Endothelial cell of umbilical vein (primary cell): ENCODE measurements at regions not wholly inside any gene's neighbourhood (a gene's known extent, or its start where the extent isn't known, plus 50 kb on each side); places are given as distances from the start of the nearest gene placed in this dataset.

ENCODE experiments used
- BruUV-seq: library from RNA; stranded (reverse); fragments of 400-500 nt; replicated peaks from 2 replicates; lab custom pipeline; 2021; lab: Mats Ljungman, UMichigan
- CTCF ChIA-PET: fragments of 300-600, 350-600 bp; sonication (Branson Sonifier 250); formaldehyde crosslinking; loops from one replicate; lab custom pipeline; 2021; ENCODE audit warnings: antibody characterized with exemption, inconsistent platforms; lab: Charles Lee
- POLR2A ChIA-PET: fragments of 300-600, 350-600 bp; sonication (Branson Sonifier 250); formaldehyde crosslinking; loops from one replicate; lab custom pipeline; 2021; ENCODE audit warnings: antibody characterized with exemption, inconsistent platforms; lab: Charles Lee
- DNase-seq: peaks from one replicate; pipeline ENCODE4 v3.0.0-alpha.2; 2011; ENCODE audit warnings: low read depth, low spot score
- FAIRE-seq: peaks from 2 replicates; lab custom pipeline; 2011; peaks lifted over from hg19 to GRCh38; lab: Jason Lieb, UNC
- H2AFZ ChIP-seq: 2 replicates; pipeline ENCODE4 v1.6.0; 2012; ENCODE audit warnings: low read depth, low read length, control low read depth, inconsistent platforms
- H3K27ac ChIP-seq: 2 replicates; pipeline ENCODE4 v1.5.1; 2011; ENCODE audit warnings: low read depth, mild to moderate bottlenecking, control low read depth, low read length, moderate library complexity; ENCODE audit not compliant: insufficient read depth
- H3K27me3 ChIP-seq, 2 experiments: 2 replicates each; pipeline versions ENCODE4 v1.6.0 to v1.6.1; 2011; ENCODE audit warnings: low read length in 2 of 2, mixed read lengths in 1 of 2; ENCODE audit not compliant: control insufficient read depth in 2 of 2, insufficient read depth in 2 of 2
- H3K36me3 ChIP-seq, 2 experiments: 2 replicates in 1 of 2; 3 replicates in 1 of 2; pipeline ENCODE4 v1.5.1; 2011; ENCODE audit warnings: low read length in 2 of 2, mild to moderate bottlenecking in 1 of 2, moderate library complexity in 1 of 2; ENCODE audit not compliant: control insufficient read depth in 2 of 2, insufficient read depth in 2 of 2; ENCODE audit errors: extremely low read depth in 1 of 2
- H3K4me1 ChIP-seq: 3 replicates; pipeline ENCODE4 v1.5.1; 2011; ENCODE audit warnings: mild to moderate bottlenecking, low read length; ENCODE audit not compliant: control insufficient read depth, insufficient read depth; ENCODE audit errors: extremely low read depth
- H3K4me2 ChIP-seq: 2 replicates; pipeline ENCODE4 v1.6.1; 2011; ENCODE audit warnings: low read length, control low read depth, mixed read lengths; ENCODE audit not compliant: insufficient read depth
- H3K4me3 ChIP-seq, 3 experiments: fragments of 200-600 bp in 1 of 3; sonication (generic), shearing (Covaris generic) in 1 of 3; replicated peaks in 1 of 3; 2 replicates each; pipeline ENCODE4 v1.5.1; 2011 to 2016; ENCODE audit warnings: control low read depth in 3 of 3, low read length in 3 of 3, mild to moderate bottlenecking in 2 of 3, inconsistent platforms in 1 of 3, low read depth in 1 of 3, moderate library complexity in 1 of 3; ENCODE audit not compliant: insufficient read depth in 1 of 3
- H3K79me2 ChIP-seq: 2 replicates; pipeline ENCODE4 v1.6.0; 2012; ENCODE audit warnings: low read length, inconsistent platforms; ENCODE audit not compliant: control insufficient read depth, insufficient read depth
- H3K9ac ChIP-seq: replicated peaks from 2 replicates; pipeline ENCODE3; 2011; ENCODE audit warnings: low read length, control low read depth; ENCODE audit not compliant: insufficient read depth; ENCODE audit errors: extremely low read depth
- H3K9me1 ChIP-seq: replicated peaks from 3 replicates; pipeline ENCODE4 v1.6.0; 2011; ENCODE audit warnings: mild to moderate bottlenecking, low read length; ENCODE audit not compliant: control insufficient read depth, insufficient read depth; ENCODE audit errors: extremely low read depth
- H3K9me3 ChIP-seq: replicated peaks from 2 replicates; pipeline ENCODE4 v1.5.1; 2012; ENCODE audit warnings: low read length, inconsistent platforms; ENCODE audit not compliant: control insufficient read depth, insufficient read depth
- H4K20me1 ChIP-seq: replicated peaks from 2 replicates; pipeline ENCODE3; 2011; ENCODE audit warnings: mild to moderate bottlenecking, low read length; ENCODE audit not compliant: control insufficient read depth, insufficient read depth; ENCODE audit errors: extremely low read depth
- CTCF ChIP-seq, 2 donors: IDR thresholded peaks; 1 replicate in 1 of 2; 2 replicates in 1 of 2; pipeline ENCODE4 v1.5.1; 2011; ENCODE audit warnings: low read length in 2 of 2, mild to moderate bottlenecking in 2 of 2, moderate library complexity in 2 of 2, control low read depth in 1 of 2, inconsistent platforms in 1 of 2, low read depth in 1 of 2; ENCODE audit not compliant: insufficient read depth in 1 of 2; ENCODE audit errors: extremely low read depth in 1 of 2
- EZH2 ChIP-seq: IDR thresholded peaks from 2 replicates; pipeline ENCODE4 v1.6.1; 2012; ENCODE audit warnings: borderline replicate concordance, low read depth, mild to moderate bottlenecking, moderate library complexity, low read length, inconsistent platforms; ENCODE audit not compliant: severe bottlenecking
- FOS ChIP-seq: IDR thresholded peaks from 2 replicates; pipeline ENCODE4 v1.6.1; 2011; ENCODE audit warnings: mild to moderate bottlenecking, low read length, moderate library complexity, borderline replicate concordance; ENCODE audit not compliant: insufficient read depth
- GATA2 ChIP-seq: IDR thresholded peaks from 2 replicates; pipeline ENCODE4 v1.7.0; 2011; ENCODE audit warnings: low read depth, mild to moderate bottlenecking, moderate library complexity, mixed read lengths, low read length; ENCODE audit not compliant: insufficient read length, insufficient read depth
- JUN ChIP-seq: IDR thresholded peaks from 2 replicates; pipeline ENCODE4 v1.6.1; 2011; ENCODE audit warnings: borderline replicate concordance, low read depth; ENCODE audit not compliant: insufficient read length, insufficient read depth
- MAX ChIP-seq: IDR thresholded peaks from 2 replicates; pipeline ENCODE4 v1.6.1; 2011; ENCODE audit not compliant: insufficient read depth, insufficient read length
- MYC ChIP-seq: IDR thresholded peaks from one replicate; pipeline ENCODE4 v1.6.1; 2011; ENCODE audit warnings: mild to moderate bottlenecking, low read depth, low read length
- POLR2A ChIP-seq: IDR thresholded peaks from 2 replicates; pipeline ENCODE4 v1.6.1; 2012; ENCODE audit warnings: low read depth, mild to moderate bottlenecking, control low read depth, low read length
- POLR2AphosphoS5 ChIP-seq: IDR thresholded peaks from 2 replicates; pipeline ENCODE4 v1.6.1; 2012; ENCODE audit warnings: low read depth, mild to moderate bottlenecking, control low read depth, low read length, moderate library complexity; ENCODE audit not compliant: insufficient read depth
- dilution Hi-C: fragments of 300-500 bp; cut with MboI; formaldehyde crosslinking; loops from one replicate; pipeline ENCODE4 v1.15.0; 2019; ENCODE audit warnings: low sequenced_read_pairs; ENCODE audit not compliant: extremely low pct_ligation_motif_present
- intact Hi-C: fragments of 100-400 bp; cut with micrococcal nuclease; formaldehyde crosslinking; loops from one replicate; pipeline ENCODE4 v1.10.0; 2022

- Histone ChIP-seq H3K4me2 (no peak overlapping the region), H4K20me1 (no peaks in the 10 kb centered on the region), H3K36me3 (no peaks in the 10 kb centered on the region), H3K9me1 (no peaks in the 10 kb centered on the region), H3K9ac (no peak overlapping the region), H3K27ac (no peak overlapping the region), H3K9me3 (peaks cover 4% of the 10 kb centered on the region), H3K27me3 (no peaks in the 10 kb centered on the region), H3K79me2 (no peaks in the 10 kb centered on the region), H2AFZ (no peak overlapping the region), H3K4me3 (no peak overlapping the region), H3K4me1 (no peaks in the 10 kb centered on the region)
- no TSS peak for BruUV-seq
- TF ChIP-seq MAX (no peak), FOS (no peak), GATA2 (no peak), POLR2A (no peak), CTCF (IDR thresholded peaks at IDR 0.05; ENCODE audit: extremely low read depth in 1 of 2, insufficient read depth in 1 of 2, low read depth in 1 of 2, low read length in 2 of 2) (no peak), MYC (no peak), POLR2AphosphoS5 (no peak), EZH2 (no peak), JUN (no peak)
- ChIA-PET POLR2A (no interaction called here), CTCF (no interaction called here)
- FAIRE-seq (no peak), DNase-seq (no peak)
- intact Hi-C loops = no loop called here
- dilution Hi-C loops = no loop called here
Measured at GRCh38 chrY:11044234-11044883, 1516.7 kb downstream of the TSPY10 start.
